IPS-18c (cell line): ENCODE measurements at regions not wholly inside any gene's neighbourhood (a gene's known extent, or its start where the extent isn't known, plus 50 kb on each side); places are given as distances from the start of the nearest gene placed in this dataset.
A peak's percentile ranks its signal among the peaks of the same experiment; 100 is the strongest.
"Not testable (repeated sequence)": the region's sequence is repeated elsewhere in the genome, so short reads cannot be mapped to it uniquely, and the experiment has no call there.

Experiments used
- H3K4me3 ChIP-seq: 2 replicates; pipeline ENCODE4 v1.7.0; 2013; ENCODE audit warnings: low read depth, mild to moderate bottlenecking, low read length, moderate library complexity; ENCODE audit not compliant: insufficient read depth
- H3K9me3 ChIP-seq: one replicate; pipeline ENCODE4 v1.6.1; 2013; ENCODE audit warnings: mild to moderate bottlenecking, low read length, moderate library complexity; ENCODE audit not compliant: control insufficient read depth, insufficient read depth

GRCh38 chr13:18963684-18964083 is 217.9 kb downstream of the TUBA3C start:
- peaks cover 53% of the 10 kb centered on the region for H3K9me3 ChIP-seq

GRCh38 chr13:18962168-18962734 is 219.4 kb downstream of the TUBA3C start:
- Histone ChIP-seq H3K9me3 (peaks cover 50% of the 10 kb centered on the region), H3K4me3 (no peak overlapping the region)

More at GRCh38 chr13:18963684-18964083, 217.9 kb downstream of the TUBA3C start:
- not testable (repeated sequence) for H3K4me3 ChIP-seq

GRCh38 chr13:18961383-18962117 is 220.1 kb downstream of the TUBA3C start:
- Histone ChIP-seq H3K9me3 (peaks cover 46% of the 10 kb centered on the region), H3K4me3 (no peak overlapping the region)

- no peak overlapping the region for H3K4me3 ChIP-seq
- peaks cover 41% of the 10 kb centered on the region for H3K9me3 ChIP-seq
These were observed 220.9 kb downstream of the TUBA3C start for GRCh38 chr13:18960637-18961227.

- H3K4me3 ChIP-seq: no peak overlapping the region; the same call in 1 of the 2 replicates
- peaks cover 38% of the 10 kb centered on the region for H3K9me3 ChIP-seq
These were observed 221.6 kb downstream of the TUBA3C start for GRCh38 chr13:18959996-18960395.

GRCh38 chr13:18959229-18959628 is 222.4 kb downstream of the TUBA3C start:
- no peak overlapping the region for H3K4me3 ChIP-seq
- H3K9me3 ChIP-seq: peaks cover 43% of the 10 kb centered on the region

GRCh38 chr13:18956473-18957078 is 225.0 kb downstream of the TUBA3C start:
- Histone ChIP-seq H3K4me3 (no peak overlapping the region), H3K9me3 (peaks cover 45% of the 10 kb centered on the region)

GRCh38 chr13:18954254-18954653 is 227.4 kb downstream of the TUBA3C start:
- Histone ChIP-seq H3K9me3 (peaks cover 38% of the 10 kb centered on the region), H3K4me3 (no peak overlapping the region)

- H3K9me3 ChIP-seq: peaks cover 39% of the 10 kb centered on the region
These were observed 228.3 kb downstream of the TUBA3C start for GRCh38 chr13:18953139-18953930.

GRCh38 chr13:18952225-18953016 is 229.2 kb downstream of the TUBA3C start:
- Histone ChIP-seq H3K4me3 (0 out of 2 replicates have a peak overlapping the region, but pooled peaks have one; percentile 9), H3K9me3 (peaks cover 42% of the 10 kb centered on the region)

More at GRCh38 chr13:18953139-18953930, 228.3 kb downstream of the TUBA3C start:
- no peak overlapping the region for H3K4me3 ChIP-seq

- peaks cover 42% of the 10 kb centered on the region for H3K9me3 ChIP-seq
- no peak overlapping the region for H3K4me3 ChIP-seq
These were observed 230.2 kb downstream of the TUBA3C start for GRCh38 chr13:18951412-18951811.

- Histone ChIP-seq H3K9me3 (peaks cover 37% of the 10 kb centered on the region), H3K4me3 (no peak overlapping the region)
These were observed 231.7 kb downstream of the TUBA3C start for GRCh38 chr13:18949970-18950369.

- H3K9me3 ChIP-seq: peaks cover 34% of the 10 kb centered on the region
These were observed 232.2 kb downstream of the TUBA3C start for GRCh38 chr13:18949489-18949761.

GRCh38 chr13:18948664-18949488 is 232.7 kb downstream of the TUBA3C start:
- Histone ChIP-seq H3K4me3 (peak overlapping the region; percentile 3; the same call in 1 of the 2 replicates), H3K9me3 (peaks cover 33% of the 10 kb centered on the region)

More at GRCh38 chr13:18949489-18949761, 232.2 kb downstream of the TUBA3C start:
- H3K4me3 ChIP-seq: no peak overlapping the region

- peaks cover 33% of the 10 kb centered on the region for H3K9me3 ChIP-seq
- 0 out of 2 replicates have a peak overlapping the region, but pooled peaks have one; percentile 3 for H3K4me3 ChIP-seq
These were observed 233.5 kb downstream of the TUBA3C start for GRCh38 chr13:18948012-18948663.
